ENCODE measurements at regions not wholly inside any gene's neighbourhood (a gene's known extent, or its start where the extent isn't known, plus 50 kb on each side); places are given as distances from the start of the nearest gene placed in this dataset.

DNA sequence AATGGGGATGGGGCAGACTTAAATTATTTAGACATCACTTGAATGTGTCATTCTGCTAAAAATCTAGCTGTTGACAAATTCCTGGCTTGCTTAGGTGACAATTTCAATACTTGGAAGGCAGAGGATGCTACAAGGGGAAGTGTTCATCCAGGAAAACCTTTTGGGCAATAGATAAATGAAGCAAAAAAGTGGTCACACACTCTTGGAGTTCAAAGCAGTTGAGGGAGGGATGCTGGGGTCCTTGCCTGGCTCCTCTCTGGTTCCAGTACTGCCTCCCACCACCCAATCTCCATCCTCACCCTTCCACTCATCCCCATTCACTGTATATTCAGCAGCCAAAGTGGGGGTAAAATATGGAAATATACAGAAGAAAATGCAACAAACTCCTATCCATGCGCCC, 52.6 kb upstream of the FRMD4B start:
- Histone ChIP-seq H3K36me3 (no peaks in the 10 kb centered on the region), H3K4me3 (ENCODE audit: low read depth, low read length) (no peak overlapping the region), H3K4me1 (peaks cover 15% of the 10 kb centered on the region), H3K9me3 (no peaks in the 10 kb centered on the region), H3K27me3 (no peaks in the 10 kb centered on the region)
- TF ChIP-seq, protein P1, sequence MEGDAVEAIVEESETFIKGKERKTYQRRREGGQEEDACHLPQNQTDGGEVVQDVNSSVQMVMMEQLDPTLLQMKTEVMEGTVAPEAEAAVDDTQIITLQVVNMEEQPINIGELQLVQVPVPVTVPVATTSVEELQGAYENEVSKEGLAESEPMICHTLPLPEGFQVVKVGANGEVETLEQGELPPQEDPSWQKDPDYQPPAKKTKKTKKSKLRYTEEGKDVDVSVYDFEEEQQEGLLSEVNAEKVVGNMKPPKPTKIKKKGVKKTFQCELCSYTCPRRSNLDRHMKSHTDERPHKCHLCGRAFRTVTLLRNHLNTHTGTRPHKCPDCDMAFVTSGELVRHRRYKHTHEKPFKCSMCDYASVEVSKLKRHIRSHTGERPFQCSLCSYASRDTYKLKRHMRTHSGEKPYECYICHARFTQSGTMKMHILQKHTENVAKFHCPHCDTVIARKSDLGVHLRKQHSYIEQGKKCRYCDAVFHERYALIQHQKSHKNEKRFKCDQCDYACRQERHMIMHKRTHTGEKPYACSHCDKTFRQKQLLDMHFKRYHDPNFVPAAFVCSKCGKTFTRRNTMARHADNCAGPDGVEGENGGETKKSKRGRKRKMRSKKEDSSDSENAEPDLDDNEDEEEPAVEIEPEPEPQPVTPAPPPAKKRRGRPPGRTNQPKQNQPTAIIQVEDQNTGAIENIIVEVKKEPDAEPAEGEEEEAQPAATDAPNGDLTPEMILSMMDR (IDR thresholded peaks at IDR 0.05; ENCODE audit: low read depth, low read length) = no peak
- DNase-seq = no peak

DNA sequence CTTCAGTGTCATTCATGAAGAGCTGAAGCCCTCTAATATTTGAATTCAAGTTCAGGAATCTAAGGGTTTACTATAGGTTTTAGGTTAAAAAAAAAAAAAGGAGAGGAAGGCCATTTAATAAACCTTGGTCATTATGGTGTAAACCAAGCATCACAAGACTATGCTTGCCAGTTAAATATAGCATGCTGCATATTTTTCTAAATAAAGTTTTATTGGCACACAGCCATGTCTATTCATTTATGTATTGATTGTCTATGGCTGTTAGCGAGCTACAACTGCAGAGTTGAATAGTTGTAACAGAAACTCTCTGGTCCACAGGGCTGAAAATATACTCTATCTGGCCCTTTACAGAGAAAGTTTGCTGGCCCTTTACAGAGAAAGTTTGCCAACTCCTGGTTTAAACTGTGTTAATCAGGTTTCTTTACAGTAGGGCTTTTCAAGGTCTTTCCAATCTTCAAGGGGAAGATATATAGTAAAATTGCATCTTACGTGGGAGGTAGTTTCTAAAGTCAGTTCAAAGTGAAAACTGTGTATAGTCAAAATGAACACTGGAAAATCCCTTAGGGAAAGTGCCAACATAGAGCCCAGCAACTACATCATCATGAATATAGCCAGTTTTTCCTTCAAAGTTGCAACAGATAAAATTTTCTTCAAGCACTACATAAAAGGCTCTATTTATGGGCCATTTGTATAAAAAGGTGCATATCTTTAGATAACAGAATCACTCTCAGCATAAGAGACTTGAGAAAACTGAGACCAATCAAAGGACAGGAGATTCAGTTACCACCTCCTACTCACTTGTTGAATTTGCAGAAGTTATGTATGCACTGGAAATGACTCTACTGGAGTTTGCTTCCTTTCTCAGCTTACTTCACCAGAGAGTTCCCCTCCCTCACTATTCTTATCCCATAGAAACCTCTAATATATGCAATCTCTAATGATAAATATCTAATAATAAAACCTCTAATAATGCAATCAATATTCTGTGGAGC, 49.7 kb upstream of the FRMD4B start:
- Histone ChIP-seq H3K27me3 (no peaks in the 10 kb centered on the region), H3K9me3 (no peaks in the 10 kb centered on the region), H3K36me3 (peaks cover 6% of the 10 kb centered on the region), H3K4me1 (peaks cover 14% of the 10 kb centered on the region), H3K4me3 (ENCODE audit: low read depth, low read length) (no peak overlapping the region)
- TF ChIP-seq, protein P1 (IDR thresholded peaks at IDR 0.05; ENCODE audit: low read depth, low read length) = no peak
- no peak for DNase-seq

Data from BE2C (cell line).